Liver (tissue), 8 donors: ENCODE measurements at regions not wholly inside any gene's neighbourhood (a gene's known extent, or its start where the extent isn't known, plus 50 kb on each side); places are given as distances from the start of the nearest gene placed in this dataset.

Experiments
- DNase-seq: peaks from one replicate; pipeline ENCODE4 v3.0.0-alpha.2; 2017; ENCODE audit warnings: low spot score
- H3K27ac ChIP-seq, 2 donors: one replicate each; pipeline ENCODE4 v1.7.0; 2013; ENCODE audit warnings: inconsistent platforms in 2 of 2, low read length in 2 of 2, control low read depth in 1 of 2, low read depth in 1 of 2, mild to moderate bottlenecking in 1 of 2
- H3K27me3 ChIP-seq, 4 donors: one replicate each; pipeline versions ENCODE4 v1.6.1 to v1.7.0; 2013; ENCODE audit warnings: low read length in 3 of 4, inconsistent platforms in 1 of 4, mild to moderate bottlenecking in 1 of 4, moderate library complexity in 1 of 4; ENCODE audit not compliant: control insufficient read depth in 4 of 4, insufficient read depth in 4 of 4
- H3K36me3 ChIP-seq, 4 donors: one replicate each; pipeline versions ENCODE4 v1.6.1 to v1.7.0; 2013; ENCODE audit warnings: low read length in 3 of 4, mild to moderate bottlenecking in 3 of 4, low read depth in 1 of 4, moderate library complexity in 1 of 4; ENCODE audit not compliant: control insufficient read depth in 4 of 4, insufficient read depth in 3 of 4
- H3K4me1 ChIP-seq, 4 donors: one replicate each; pipeline versions ENCODE4 v1.6.1 to v1.7.0; 2013; ENCODE audit warnings: low read length in 3 of 4, mild to moderate bottlenecking in 3 of 4, moderate library complexity in 1 of 4; ENCODE audit not compliant: control insufficient read depth in 4 of 4, insufficient read depth in 4 of 4
- H3K4me3 ChIP-seq, 3 donors: one replicate each; pipeline versions ENCODE4 v1.6.1 to v1.7.0; 2013; ENCODE audit warnings: low read length in 3 of 3, control low read depth in 1 of 3, low read depth in 1 of 3, mild to moderate bottlenecking in 1 of 3
- H3K9ac ChIP-seq, 2 donors: one replicate each; pipeline ENCODE4 v1.7.0; 2013; ENCODE audit warnings: low read length in 2 of 2, mild to moderate bottlenecking in 2 of 2, moderate library complexity in 2 of 2, control low read depth in 1 of 2, low read depth in 1 of 2
- H3K9me3 ChIP-seq, 4 donors: one replicate each; pipeline versions ENCODE4 v1.6.1 to v1.7.0; 2013; ENCODE audit warnings: low read length in 3 of 4; ENCODE audit not compliant: control insufficient read depth in 4 of 4
- FOXA1 ChIP-seq: IDR thresholded peaks from 2 replicates; pipeline ENCODE4 v1.6.1; 2016; ENCODE audit warnings: antibody characterized with exemption
- FOXA2 ChIP-seq: IDR thresholded peaks from 2 replicates; pipeline ENCODE4 v1.6.1; 2016; ENCODE audit warnings: antibody characterized with exemption
- GABPA ChIP-seq, 2 donors: IDR thresholded peaks in 1 of 2; conservative IDR thresholded peaks in 1 of 2; 2 replicates each; pipeline ENCODE4 v1.6.1; 2016; ENCODE audit warnings: antibody characterized with exemption in 2 of 2, mild to moderate bottlenecking in 1 of 2, moderate library complexity in 1 of 2
- HNF4A ChIP-seq, 2 donors: conservative IDR thresholded peaks; 2 replicates each; pipeline ENCODE4 v1.6.1; 2016; ENCODE audit warnings: antibody characterized with exemption in 2 of 2, mild to moderate bottlenecking in 2 of 2
- JUND ChIP-seq, 2 donors: IDR thresholded peaks; 2 replicates each; pipeline ENCODE4 v1.6.1; 2016; ENCODE audit warnings: antibody characterized with exemption in 2 of 2
- NR2F2 ChIP-seq: IDR thresholded peaks from 2 replicates; pipeline ENCODE4 v1.6.1; 2016; ENCODE audit warnings: antibody characterized with exemption
- RAD21 ChIP-seq, 2 donors: IDR thresholded peaks; 2 replicates each; pipeline ENCODE4 v1.6.1; 2016; ENCODE audit warnings: antibody characterized with exemption in 2 of 2, mild to moderate bottlenecking in 2 of 2
- SP1 ChIP-seq: IDR thresholded peaks from 2 replicates; pipeline ENCODE4 v1.6.1; 2018; ENCODE audit warnings: antibody characterized with exemption, mild to moderate bottlenecking
- TAF1 ChIP-seq: conservative IDR thresholded peaks from 2 replicates; pipeline ENCODE4 v1.6.1; 2016; ENCODE audit warnings: antibody characterized with exemption, mild to moderate bottlenecking
- YY1 ChIP-seq: IDR thresholded peaks from 2 replicates; pipeline ENCODE4 v1.6.1; 2016; ENCODE audit warnings: antibody characterized with exemption, mild to moderate bottlenecking
- WGBS: extraction: QIAGEN DNeasy Blood & Tissue Kit; methylation state at CpG from one replicate; pipeline ENCODE4 v1.1.7; 2013; 5-methylcytosine and 5-hydroxymethylcytosine counted together
- TF ChIP-seq, protein P1 (sequence below): fragments of 150-350 bp; IDR thresholded peaks from 2 replicates; pipeline ENCODE4 v1.5.1; 2017; ENCODE audit warnings: improper control_type of control experiment, low read depth, low read length; ENCODE audit not compliant: missing input control
- TF ChIP-seq, protein P2 (sequence below): IDR thresholded peaks from 2 replicates; pipeline ENCODE4 v1.6.1; 2016; ENCODE audit warnings: antibody characterized with exemption
- donor health status: healthy.
- donor health status: healthy.
- donor health status: healthy.
- donor health status: healthy.
- donor health status: healthy.

GRCh38 chr4:55753856-55754255 is 65.7 kb upstream of the EXOC1L start:
- Histone ChIP-seq H3K27ac (no peak overlapping the region), H3K36me3 (no peaks in the 10 kb centered on the region), H3K9me3 (no peaks in the 10 kb centered on the region), H3K4me3 (no peak overlapping the region), H3K4me1 (no peaks in the 10 kb centered on the region), H3K9ac (no peak overlapping the region), H3K27me3 (no peaks in the 10 kb centered on the region)
- TF ChIP-seq NR2F2: no peak
- 42% methylated on average over 1 of the region's 1 CpG for WGBS
- DNase-seq: no peak

- no peaks in the 10 kb centered on the region for H3K27me3 ChIP-seq
- no peak overlapping the region for H3K4me3 ChIP-seq
- TF ChIP-seq SP1: no peak
- TF ChIP-seq NR2F2: no peak
- no peak for TF ChIP-seq HNF4A (conservative IDR thresholded peaks at IDR 0.05)
- TF ChIP-seq RAD21 (IDR thresholded peaks at IDR 0.05): no peak
- no peak for TF ChIP-seq FOXA2
- TF ChIP-seq JUND (IDR thresholded peaks at IDR 0.05): no peak
- TF ChIP-seq, protein P1, sequence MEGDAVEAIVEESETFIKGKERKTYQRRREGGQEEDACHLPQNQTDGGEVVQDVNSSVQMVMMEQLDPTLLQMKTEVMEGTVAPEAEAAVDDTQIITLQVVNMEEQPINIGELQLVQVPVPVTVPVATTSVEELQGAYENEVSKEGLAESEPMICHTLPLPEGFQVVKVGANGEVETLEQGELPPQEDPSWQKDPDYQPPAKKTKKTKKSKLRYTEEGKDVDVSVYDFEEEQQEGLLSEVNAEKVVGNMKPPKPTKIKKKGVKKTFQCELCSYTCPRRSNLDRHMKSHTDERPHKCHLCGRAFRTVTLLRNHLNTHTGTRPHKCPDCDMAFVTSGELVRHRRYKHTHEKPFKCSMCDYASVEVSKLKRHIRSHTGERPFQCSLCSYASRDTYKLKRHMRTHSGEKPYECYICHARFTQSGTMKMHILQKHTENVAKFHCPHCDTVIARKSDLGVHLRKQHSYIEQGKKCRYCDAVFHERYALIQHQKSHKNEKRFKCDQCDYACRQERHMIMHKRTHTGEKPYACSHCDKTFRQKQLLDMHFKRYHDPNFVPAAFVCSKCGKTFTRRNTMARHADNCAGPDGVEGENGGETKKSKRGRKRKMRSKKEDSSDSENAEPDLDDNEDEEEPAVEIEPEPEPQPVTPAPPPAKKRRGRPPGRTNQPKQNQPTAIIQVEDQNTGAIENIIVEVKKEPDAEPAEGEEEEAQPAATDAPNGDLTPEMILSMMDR: no peak
- no peak for TF ChIP-seq GABPA (IDR thresholded peaks at IDR 0.05 in 1 of 2, conservative IDR thresholded peaks at IDR 0.05 in 1 of 2)
- DNase-seq: no peak
- H3K4me1 ChIP-seq: no peaks in the 10 kb centered on the region
- no peaks in the 10 kb centered on the region for H3K36me3 ChIP-seq
- H3K9ac ChIP-seq: no peak overlapping the region
- 73% methylated on average over 6 of the region's 6 CpGs for WGBS
- no peak overlapping the region for H3K27ac ChIP-seq
- no peaks in the 10 kb centered on the region for H3K9me3 ChIP-seq
Observed at GRCh38 chr4:55754754-55755350, 64.7 kb upstream of the EXOC1L start.

DNA sequence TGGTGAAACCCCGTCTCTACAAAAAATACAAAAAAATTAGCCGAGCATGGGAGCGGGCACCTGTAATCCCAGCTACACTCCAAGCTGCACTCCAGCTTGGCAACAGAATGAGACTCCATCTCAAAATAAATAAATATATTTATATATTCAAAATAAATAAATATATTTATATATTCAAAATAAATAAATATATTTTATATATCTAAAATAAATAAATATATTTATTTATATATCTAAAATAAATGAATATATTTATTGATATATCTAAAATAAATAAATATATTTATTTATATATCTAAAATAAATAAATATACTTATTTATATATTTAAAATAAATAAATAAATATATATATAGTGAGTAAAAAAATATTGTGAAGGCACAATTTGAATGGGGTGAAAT is 63.4 kb upstream of the EXOC1L start:
- no peak overlapping the region for H3K27ac ChIP-seq
- H3K9ac ChIP-seq: no peak overlapping the region
- TF ChIP-seq FOXA1 (no peak), YY1 (no peak), RAD21 (IDR thresholded peaks at IDR 0.05) (no peak), TAF1 (no peak), HNF4A (conservative IDR thresholded peaks at IDR 0.05) (no peak), SP1 (no peak), NR2F2 (no peak), JUND (IDR thresholded peaks at IDR 0.05) (no peak), FOXA2 (no peak)
- TF ChIP-seq, protein P2, sequence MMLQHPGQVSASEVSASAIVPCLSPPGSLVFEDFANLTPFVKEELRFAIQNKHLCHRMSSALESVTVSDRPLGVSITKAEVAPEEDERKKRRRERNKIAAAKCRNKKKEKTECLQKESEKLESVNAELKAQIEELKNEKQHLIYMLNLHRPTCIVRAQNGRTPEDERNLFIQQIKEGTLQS: no peak
- TF ChIP-seq, protein P1: no peak
- H3K4me1 ChIP-seq: no peaks in the 10 kb centered on the region
- DNase-seq: no peak
- 97% methylated on average over 3 of the region's 3 CpGs for WGBS
- H3K4me3 ChIP-seq: no peak overlapping the region
- H3K27me3 ChIP-seq: no peaks in the 10 kb centered on the region
- no peaks in the 10 kb centered on the region for H3K36me3 ChIP-seq
- H3K9me3 ChIP-seq: no peaks in the 10 kb centered on the region
